ENCODE measurements at regions not wholly inside any gene's neighbourhood (a gene's known extent, or its start where the extent isn't known, plus 50 kb on each side); places are given as distances from the start of the nearest gene placed in this dataset.

GRCh38 chr9:28923351-28923750 is 1350.1 kb upstream of the C9orf72 start (continued):
- TF ChIP-seq RXRA (IDR thresholded peaks at IDR 0.05; ENCODE audit: insufficient read depth, low read depth, low read length) = no peak
- TF ChIP-seq EZH2 (IDR thresholded peaks at IDR 0.05; ENCODE audit: low read depth, low read length, severe bottlenecking) = no peak
- no peak for TF ChIP-seq SIX5 (IDR thresholded peaks at IDR 0.05; ENCODE audit: low read depth, low read length)
- TF ChIP-seq HDAC2 (IDR thresholded peaks at IDR 0.05; ENCODE audit: borderline replicate concordance in 1 of 2, low read depth in 2 of 2, low read length in 2 of 2) = no peak
- TF ChIP-seq TBP (IDR thresholded peaks at IDR 0.05; ENCODE audit: low read depth, low read length) = no peak
